BLaER1 treated with 17β-estradiol and CSF1 and Interleukin-3, amounts not matched to agents 10 nM and 100 nM (cell line): ENCODE measurements at regions not wholly inside any gene's neighbourhood (a gene's known extent, or its start where the extent isn't known, plus 50 kb on each side); places are given as distances from the start of the nearest gene placed in this dataset.
A peak's percentile ranks its signal among the peaks of the same experiment; 100 is the strongest.

ENCODE experiments used
- H3K27ac ChIP-seq, 11 experiments: shearing (Covaris generic); formaldehyde crosslinking; 2 replicates each; pipeline ENCODE4 v1.8.1; 2022
- H3K27me3 ChIP-seq, 11 experiments: shearing (Covaris generic); formaldehyde crosslinking; 2 replicates each; pipeline ENCODE4 v1.8.1; 2022
- H3K36me3 ChIP-seq, 11 experiments: shearing (Covaris generic); formaldehyde crosslinking; 2 replicates each; pipeline ENCODE4 v1.8.1; 2022
- H3K4me1 ChIP-seq, 10 experiments: shearing (Covaris generic); formaldehyde crosslinking; 2 replicates each; pipeline ENCODE4 v1.8.1; 2022
- H3K4me2 ChIP-seq, 11 experiments: shearing (Covaris generic); formaldehyde crosslinking; 2 replicates each; pipeline ENCODE4 v1.8.1; 2022
- H3K4me3 ChIP-seq, 10 experiments: shearing (Covaris generic); formaldehyde crosslinking; 2 replicates each; pipeline ENCODE4 v1.8.1; 2022
- H3K9ac ChIP-seq, 11 experiments: shearing (Covaris generic); formaldehyde crosslinking; 2 replicates each; pipeline ENCODE4 v1.8.1; 2022
- H3K9me3 ChIP-seq, 11 experiments: shearing (Covaris generic); formaldehyde crosslinking; replicated peaks in 1 of 11; 2 replicates each; pipeline ENCODE4 v1.8.1; 2022
- H4K20me1 ChIP-seq, 11 experiments: shearing (Covaris generic); formaldehyde crosslinking; 2 replicates each; pipeline ENCODE4 v1.8.1; 2022
- Cebpa-rat ChIP-seq, 11 experiments: shearing (Covaris generic); IDR thresholded peaks; 2 replicates each; pipeline ENCODE4 v1.8.1; 2022

DNA sequence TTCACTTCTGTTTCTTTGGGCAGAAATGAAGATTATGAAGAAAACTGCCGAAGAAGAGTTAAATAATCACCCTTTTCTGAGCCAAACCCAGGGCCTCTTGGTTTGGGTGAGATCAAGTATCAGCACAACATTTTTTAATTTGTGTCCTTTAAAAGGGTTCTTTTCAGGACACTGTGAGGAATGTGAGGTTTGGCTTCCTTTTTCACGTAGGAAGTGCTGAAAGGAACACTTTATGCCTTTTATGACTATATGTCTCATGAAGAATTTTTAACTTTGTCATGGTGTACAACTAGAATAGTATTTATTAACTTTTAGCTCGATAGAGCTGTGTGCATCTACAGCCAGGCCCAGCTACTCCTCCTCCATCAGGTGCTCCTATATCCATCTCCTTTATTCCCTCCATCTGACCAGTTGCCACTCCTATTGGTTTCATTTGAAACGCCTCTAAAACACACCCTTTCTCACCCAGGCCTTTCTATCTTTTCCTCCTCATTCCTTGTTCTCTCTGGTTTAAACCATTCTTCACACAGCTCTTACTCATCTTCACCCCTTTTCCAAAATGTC is 103.6 kb upstream of the LRIG3 start:
- Histone ChIP-seq H3K4me3 (no peak overlapping the region), H3K36me3 (no peaks in the 10 kb centered on the region), H3K9ac (no peak overlapping the region), H3K4me1 (no peaks in the 10 kb centered on the region), H3K27me3 (no peaks in the 10 kb centered on the region), H3K4me2 (no peak overlapping the region), H4K20me1 (no peaks in the 10 kb centered on the region), H3K9me3 (no peaks in the 10 kb centered on the region), H3K27ac (no peak overlapping the region)
- no peak for TF ChIP-seq Cebpa-rat (IDR thresholded peaks at IDR 0.05)

DNA sequence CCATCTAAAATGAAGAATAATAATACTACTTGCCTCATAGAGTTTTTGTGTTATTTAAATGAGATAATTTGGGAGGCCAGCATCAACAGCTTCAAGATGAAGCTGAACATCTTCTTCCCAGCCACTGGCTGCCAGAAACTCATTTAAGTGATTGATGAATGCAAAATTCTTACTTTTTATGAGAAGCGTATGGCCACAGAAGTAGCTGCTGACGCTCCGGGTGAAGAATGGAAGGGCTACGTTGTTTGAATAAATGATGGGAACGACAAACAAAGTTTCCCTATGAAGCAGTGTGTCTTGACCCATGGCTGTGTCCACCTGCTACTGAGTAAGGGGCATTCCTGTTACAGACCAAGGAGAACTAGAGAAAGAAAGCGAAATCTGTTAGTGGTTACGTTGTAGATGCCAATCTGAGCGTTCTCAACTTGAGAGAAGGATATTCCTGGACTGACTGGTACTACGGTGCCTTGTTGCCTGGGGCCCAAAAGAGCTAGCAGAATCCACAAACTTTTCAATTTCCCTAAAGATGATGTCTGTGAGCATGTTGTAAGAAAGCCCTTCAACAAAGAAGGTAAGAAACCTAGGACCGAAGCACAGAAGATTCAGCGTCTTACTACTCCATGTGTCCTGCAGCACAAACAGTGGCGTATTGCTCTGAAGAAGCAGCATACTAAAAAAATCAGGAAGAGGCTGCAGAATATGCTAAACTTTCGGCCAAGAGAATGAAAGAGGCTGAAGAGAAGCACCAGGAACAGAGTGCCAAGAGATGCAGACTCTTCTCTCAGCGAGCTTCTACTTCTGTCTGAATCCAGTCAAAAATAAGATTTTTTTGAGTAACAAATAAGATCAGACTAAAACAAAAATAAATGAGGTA is 100.0 kb upstream of the LRIG3 start:
- no peaks in the 10 kb centered on the region for H3K36me3 ChIP-seq
- no peaks in the 10 kb centered on the region for H4K20me1 ChIP-seq
- no peak overlapping the region for H3K4me3 ChIP-seq
- H3K27me3 ChIP-seq: no peaks in the 10 kb centered on the region
- H3K9me3 ChIP-seq: no peaks in the 10 kb centered on the region
- H3K4me2 ChIP-seq: no peak overlapping the region
- peaks cover 0 to 6% (median 0%) of the 10 kb centered on the region in 10 experiments; a peak in 1 of 20 replicates for H3K4me1 ChIP-seq
- no peak for TF ChIP-seq Cebpa-rat (IDR thresholded peaks at IDR 0.05)
- no peak overlapping the region for H3K27ac ChIP-seq
- no peak overlapping the region for H3K9ac ChIP-seq

DNA sequence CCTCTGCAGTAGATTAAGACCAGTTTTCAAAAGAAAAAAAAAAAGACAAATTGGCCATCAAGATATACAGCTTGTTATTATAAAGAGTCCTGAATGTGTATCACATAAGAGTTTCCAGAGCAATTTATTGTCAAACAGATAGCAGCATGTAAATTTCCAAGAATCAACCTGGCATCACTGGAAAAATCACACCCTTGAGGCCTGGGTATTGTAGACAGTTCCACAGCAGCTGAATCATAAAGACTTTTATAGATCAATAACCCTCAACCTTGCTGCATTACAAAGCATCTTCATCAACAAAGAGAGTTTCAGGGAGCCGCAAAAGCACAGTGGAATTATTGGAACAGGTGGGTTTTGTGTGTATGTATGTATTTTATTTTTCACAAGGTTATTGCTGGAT is 94.6 kb upstream of the LRIG3 start:
- H3K4me1 ChIP-seq: peaks cover 0 to 6% (median 0%) of the 10 kb centered on the region in 10 experiments; a peak in 1 of 20 replicates
- no peaks in the 10 kb centered on the region for H4K20me1 ChIP-seq
- no peak for TF ChIP-seq Cebpa-rat (IDR thresholded peaks at IDR 0.05)
- H3K36me3 ChIP-seq: no peaks in the 10 kb centered on the region
- H3K27me3 ChIP-seq: no peaks in the 10 kb centered on the region
- no peak overlapping the region for H3K9ac ChIP-seq
- H3K27ac ChIP-seq: no peak overlapping the region
- H3K4me3 ChIP-seq: no peak overlapping the region
- H3K9me3 ChIP-seq: no peaks in the 10 kb centered on the region
- no peak overlapping the region for H3K4me2 ChIP-seq

DNA sequence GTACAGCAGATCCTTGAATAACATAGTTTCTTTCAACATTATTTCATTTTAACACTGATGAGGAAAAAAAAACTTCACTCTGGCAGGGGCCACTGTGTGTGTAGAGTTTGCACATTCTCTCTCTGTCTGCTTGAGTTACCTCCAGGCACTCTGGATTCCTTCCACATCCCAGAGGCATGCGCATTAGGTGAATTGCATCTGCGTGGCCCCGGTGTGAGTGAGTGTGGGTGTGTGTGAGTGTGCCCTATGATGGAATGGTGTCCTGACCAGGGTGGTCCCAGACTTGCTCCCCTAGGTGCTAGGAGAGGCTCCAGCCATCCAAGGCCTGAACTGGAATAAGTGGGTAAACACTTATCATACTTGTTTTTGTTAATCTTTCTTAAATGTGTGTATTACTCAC is 90.6 kb upstream of the LRIG3 start:
- no peak for TF ChIP-seq Cebpa-rat (IDR thresholded peaks at IDR 0.05)

DNA sequence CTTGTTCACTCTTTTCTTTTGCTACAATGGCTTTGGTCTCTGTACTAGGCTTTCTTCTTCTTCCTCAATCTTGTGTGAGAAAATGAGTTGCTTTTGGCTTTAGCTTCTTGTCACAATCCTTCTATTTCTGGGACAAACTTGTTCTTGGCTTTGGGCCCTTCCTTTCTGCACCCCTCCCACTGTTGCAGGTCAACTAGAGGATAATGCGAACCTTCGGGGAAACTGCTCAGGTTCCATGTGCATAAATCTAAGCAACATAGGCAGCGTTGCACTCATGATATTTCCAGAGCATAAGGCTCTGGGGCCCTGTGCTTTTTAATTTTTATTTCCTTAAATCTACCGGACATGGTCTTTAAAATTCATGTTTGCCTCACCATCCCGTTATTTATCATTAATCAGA is 89.8 kb upstream of the LRIG3 start:
- Histone ChIP-seq H3K4me2 (no peak overlapping the region), H3K9ac (no peak overlapping the region), H3K4me3 (no peak overlapping the region), H4K20me1 (no peaks in the 10 kb centered on the region), H3K9me3 (no peaks in the 10 kb centered on the region), H3K4me1 (peaks cover 0 to 7% (median 0%) of the 10 kb centered on the region in 10 experiments; a peak in 4 of 20 replicates), H3K27ac (no peak overlapping the region), H3K27me3 (no peaks in the 10 kb centered on the region), H3K36me3 (no peaks in the 10 kb centered on the region)
- TF ChIP-seq Cebpa-rat (IDR thresholded peaks at IDR 0.05): no peak

More for the DNA sequence above, 90.6 kb upstream of the LRIG3 start:
- Histone ChIP-seq H3K9ac (no peak overlapping the region), H3K4me1 (no peaks in the 10 kb centered on the region), H3K9me3 (no peaks in the 10 kb centered on the region), H3K4me2 (no peak overlapping the region), H4K20me1 (no peaks in the 10 kb centered on the region), H3K27ac (no peak overlapping the region), H3K36me3 (no peaks in the 10 kb centered on the region), H3K4me3 (no peak overlapping the region), H3K27me3 (no peaks in the 10 kb centered on the region)

DNA sequence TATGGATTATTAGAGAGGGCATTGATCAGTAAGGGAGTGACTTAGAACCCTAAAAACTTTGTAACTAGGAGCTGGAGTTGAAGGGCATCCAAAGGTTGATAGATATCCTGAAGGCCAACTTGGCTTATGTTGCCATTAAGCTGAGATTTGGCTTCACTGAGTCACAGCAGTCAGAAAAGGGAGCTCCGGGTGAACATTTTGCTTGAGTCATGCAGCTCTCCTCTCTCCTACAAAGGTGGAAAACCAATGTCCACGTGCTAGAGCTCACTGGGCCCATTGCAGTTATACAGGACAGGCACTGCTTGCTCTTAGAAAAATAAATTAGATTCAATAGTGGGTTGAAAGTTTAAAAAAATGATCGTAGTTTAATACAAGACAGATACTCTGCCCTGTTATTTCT is 87.3 kb upstream of the LRIG3 start:
- H3K4me2 ChIP-seq: no peak overlapping the region
- H3K36me3 ChIP-seq: no peaks in the 10 kb centered on the region
- no peaks in the 10 kb centered on the region for H3K9me3 ChIP-seq
- no peaks in the 10 kb centered on the region for H4K20me1 ChIP-seq
- peaks cover 0 to 9% (median 0%) of the 10 kb centered on the region in 10 experiments; a peak in 4 of 20 replicates for H3K4me1 ChIP-seq
- no peak overlapping the region for H3K27ac ChIP-seq
- no peaks in the 10 kb centered on the region for H3K27me3 ChIP-seq
- no peak overlapping the region for H3K9ac ChIP-seq
- no peak for TF ChIP-seq Cebpa-rat (IDR thresholded peaks at IDR 0.05)
- H3K4me3 ChIP-seq: no peak overlapping the region

DNA sequence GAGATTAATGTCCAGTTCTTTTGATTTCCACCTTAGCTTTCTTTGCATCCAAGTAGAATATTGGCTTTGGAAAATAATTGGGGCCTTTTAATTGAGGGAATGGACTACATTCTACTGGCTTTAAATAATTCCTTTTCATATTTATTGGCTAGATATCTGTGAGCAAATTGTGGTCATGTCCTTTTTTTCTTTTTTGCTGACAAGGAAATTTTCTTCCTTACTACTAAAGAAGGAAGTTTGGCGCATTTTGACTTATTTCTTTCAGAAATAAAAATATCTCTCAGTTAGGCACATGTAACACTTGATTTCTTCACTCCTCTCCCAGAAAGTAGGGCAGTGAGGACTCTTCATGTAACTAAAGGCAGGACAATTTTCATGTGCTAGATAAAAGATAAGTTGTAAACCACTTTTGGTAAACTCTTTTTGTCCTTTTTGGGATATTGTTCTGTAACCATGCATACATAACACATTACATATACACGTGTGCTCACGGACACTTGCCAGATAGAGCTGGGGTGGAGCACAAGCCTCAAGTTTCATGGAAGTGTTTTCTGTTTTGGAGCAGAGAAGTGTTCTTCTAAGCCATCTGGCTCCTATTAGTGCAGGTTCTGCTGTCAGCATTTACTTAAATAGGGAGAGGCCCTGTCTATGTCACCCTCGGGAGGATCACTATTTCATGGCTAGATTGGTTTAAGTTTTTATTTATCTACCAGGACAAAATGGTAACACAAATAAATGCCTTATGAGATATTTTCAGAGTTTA is 85.1 kb upstream of the LRIG3 start:
- H3K9ac ChIP-seq: no peak overlapping the region

DNA sequence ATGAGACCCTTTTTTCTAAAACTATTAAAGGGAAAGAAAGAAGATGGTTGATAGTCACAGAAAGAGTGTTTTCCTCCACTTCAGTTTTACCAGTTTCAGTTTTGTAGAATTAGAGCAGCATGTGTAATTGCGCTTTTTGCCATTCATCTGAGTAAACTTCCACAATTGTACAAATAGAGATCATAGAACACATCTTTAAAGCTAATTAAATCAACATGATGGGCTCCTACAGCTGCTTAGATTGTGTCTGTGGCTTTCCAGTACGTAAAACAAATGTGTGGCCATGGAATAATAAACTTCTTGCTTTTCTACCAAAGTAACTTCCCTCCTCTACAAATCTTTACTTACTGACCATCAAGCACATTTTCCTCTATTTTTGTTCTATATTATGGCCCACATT is 84.2 kb upstream of the LRIG3 start:
- Histone ChIP-seq H3K27me3 (no peaks in the 10 kb centered on the region), H3K4me3 (no peak overlapping the region), H3K4me2 (no peak overlapping the region), H3K36me3 (no peaks in the 10 kb centered on the region), H3K9ac (no peak overlapping the region), H4K20me1 (no peaks in the 10 kb centered on the region), H3K27ac (no peak overlapping the region), H3K4me1 (peaks cover 0 to 9% (median 0%) of the 10 kb centered on the region in 10 experiments; a peak in 4 of 20 replicates), H3K9me3 (no peaks in the 10 kb centered on the region)
- no peak for TF ChIP-seq Cebpa-rat (IDR thresholded peaks at IDR 0.05)

More for the DNA sequence above, 85.1 kb upstream of the LRIG3 start:
- Histone ChIP-seq H3K36me3 (no peaks in the 10 kb centered on the region), H3K27ac (0 out of 22 replicates have a peak overlapping the region, but pooled peaks of 1 of the 11 experiments have one; percentile 11), H3K4me1 (peaks cover 0 to 9% (median 0%) of the 10 kb centered on the region in 10 experiments; a peak in 4 of 20 replicates), H3K4me3 (no peak overlapping the region), H3K27me3 (no peaks in the 10 kb centered on the region), H3K4me2 (peak overlapping the region in 3 of 11 experiments; percentile 0 to 56 (median 47); a peak in 4 of 22 replicates), H4K20me1 (no peaks in the 10 kb centered on the region), H3K9me3 (no peaks in the 10 kb centered on the region)
- TF ChIP-seq Cebpa-rat (IDR thresholded peaks at IDR 0.05): no peak

DNA sequence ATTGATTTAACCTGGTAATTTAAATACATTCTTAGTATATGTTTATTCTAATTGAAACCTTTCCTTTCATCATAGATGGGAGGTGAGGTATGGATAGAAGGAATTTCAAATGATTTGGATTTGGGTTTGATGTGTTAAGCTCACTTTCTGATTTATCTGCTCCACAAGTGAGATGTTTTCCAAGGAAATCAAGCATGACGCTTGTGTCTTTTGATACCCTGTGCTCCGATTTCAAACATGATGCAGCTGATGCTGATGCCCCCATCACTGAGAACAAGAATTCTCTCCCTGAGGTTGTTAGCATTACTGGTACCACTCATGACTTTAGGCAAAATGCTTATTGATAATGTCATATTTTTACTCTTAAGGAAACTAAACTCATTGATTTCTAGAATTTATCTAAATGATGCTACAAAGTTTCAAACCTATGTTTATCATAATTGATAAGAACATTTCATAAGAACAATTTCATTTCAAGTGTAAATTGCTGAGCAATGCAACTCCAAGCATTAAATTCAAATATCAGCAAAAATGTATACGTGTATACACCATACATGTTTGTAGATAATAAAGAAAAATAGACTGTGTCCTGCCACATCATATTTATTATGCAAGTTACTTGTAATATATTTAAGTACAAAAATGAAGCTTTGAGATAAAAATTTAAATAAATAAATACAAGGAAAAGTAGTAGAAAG is 75.5 kb upstream of the LRIG3 start:
- TF ChIP-seq Cebpa-rat (IDR thresholded peaks at IDR 0.05): no peak
- no peaks in the 10 kb centered on the region for H3K4me1 ChIP-seq
- H3K9ac ChIP-seq: no peak overlapping the region
- H3K36me3 ChIP-seq: no peaks in the 10 kb centered on the region
- no peak overlapping the region for H3K27ac ChIP-seq
- no peaks in the 10 kb centered on the region for H4K20me1 ChIP-seq
- no peak overlapping the region for H3K4me2 ChIP-seq
- no peaks in the 10 kb centered on the region for H3K9me3 ChIP-seq
- H3K4me3 ChIP-seq: no peak overlapping the region
- H3K27me3 ChIP-seq: no peaks in the 10 kb centered on the region
